ENCODE measurements at regions not wholly inside any gene's neighbourhood (a gene's known extent, or its start where the extent isn't known, plus 50 kb on each side); places are given as distances from the start of the nearest gene placed in this dataset.
"Not testable (repeated sequence)": the region's sequence is repeated elsewhere in the genome, so short reads cannot be mapped to it uniquely, and the experiment has no call there.

GRCh38 chr21:33969581-33969980 lies 54.0 kb upstream of the ATP5PO start:
- no peak for DNase-seq (ENCODE audit: extremely low read depth, low read depth)
- no peak for TF ChIP-seq CTCF (IDR thresholded peaks at IDR 0.05; ENCODE audit: low read depth, low read length)

- DNase-seq (ENCODE audit: extremely low read depth, low read depth): no peak
- no peak for TF ChIP-seq CTCF (IDR thresholded peaks at IDR 0.05; ENCODE audit: low read depth, low read length)
Observed at GRCh38 chr21:33968995-33969348, 53.4 kb upstream of the ATP5PO start.

GRCh38 chr21:33968080-33968994 lies 52.7 kb upstream of the ATP5PO start:
- no peak for DNase-seq (ENCODE audit: extremely low read depth, low read depth)
- no peak for TF ChIP-seq CTCF (IDR thresholded peaks at IDR 0.05; ENCODE audit: low read depth, low read length)

- no peak for TF ChIP-seq CTCF (IDR thresholded peaks at IDR 0.05; ENCODE audit: low read depth, low read length)
- DNase-seq (ENCODE audit: extremely low read depth, low read depth): no peak
Observed at GRCh38 chr21:33967086-33967571, 51.5 kb upstream of the ATP5PO start.

- TF ChIP-seq CTCF (IDR thresholded peaks at IDR 0.05; ENCODE audit: low read depth, low read length): no peak
- DNase-seq (ENCODE audit: extremely low read depth, low read depth): no peak
Observed at GRCh38 chr21:33966324-33966949, 50.8 kb upstream of the ATP5PO start.

GRCh38 chr21:33965662-33966061 lies 50.1 kb upstream of the ATP5PO start:
- not testable (repeated sequence) for DNase-seq (ENCODE audit: extremely low read depth, low read depth)
